HG03045 (cell line): ENCODE measurements at regions not wholly inside any gene's neighbourhood (a gene's known extent, or its start where the extent isn't known, plus 50 kb on each side); places are given as distances from the start of the nearest gene placed in this dataset.
"Not testable (repeated sequence)": the region's sequence is repeated elsewhere in the genome, so short reads cannot be mapped to it uniquely, and the experiment has no call there.

Experiments used
- ATAC-seq: cut with Tn5 transposase; IDR thresholded peaks from one replicate; pipeline ENCODE4 v1.9.1; 2021; ENCODE audit warnings: mild to moderate bottlenecking, moderate library complexity; ENCODE audit not compliant: unreplicated experiment

GRCh38 chr6:105675715-105676397 is 273.0 kb upstream of the PREP start:
- ATAC-seq: no peak

- ATAC-seq: not testable (repeated sequence)
Observed at GRCh38 chr6:105672856-105673538, 270.1 kb upstream of the PREP start.

DNA sequence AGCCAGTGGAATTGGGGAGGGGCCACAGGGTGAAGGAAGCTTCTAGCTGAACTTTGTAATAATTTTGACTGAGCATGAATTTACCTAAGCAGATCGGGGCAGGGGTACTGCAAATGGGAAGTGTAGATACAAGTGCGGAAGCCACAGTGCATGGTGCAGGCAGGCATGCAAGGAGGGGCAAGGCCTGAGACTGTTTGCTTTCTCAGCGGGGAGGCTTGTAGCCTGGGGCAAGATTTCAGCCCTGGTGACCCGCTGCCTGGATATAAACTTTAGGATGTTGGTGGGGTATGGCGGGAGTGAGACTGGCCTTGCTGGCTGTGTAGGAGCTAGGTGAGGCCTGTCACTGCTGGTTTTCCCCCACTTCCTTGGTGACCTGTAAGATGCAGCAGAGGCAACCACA is 266.4 kb upstream of the PREP start:
- ATAC-seq: no peak

DNA sequence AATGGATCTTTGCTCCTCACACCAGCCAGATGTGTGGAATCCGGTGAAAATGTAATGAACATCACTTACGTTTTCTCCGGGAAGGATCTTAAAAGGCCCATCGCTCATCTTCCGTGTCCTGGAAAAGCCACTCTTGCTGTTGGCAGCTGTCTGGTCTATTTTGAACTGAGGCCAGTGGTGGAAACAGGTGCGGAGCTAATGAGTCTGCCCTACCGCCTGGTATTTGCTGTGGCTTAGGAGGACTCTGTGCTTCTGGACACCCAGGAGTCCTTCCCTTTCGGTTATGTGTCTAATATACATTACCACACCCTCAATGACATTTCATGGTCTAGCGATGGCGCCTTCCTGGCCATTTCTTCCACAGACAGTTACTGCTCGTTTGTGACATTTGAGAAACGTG is 264.2 kb upstream of the PREP start:
- no peak for ATAC-seq

GRCh38 chr6:105664931-105665330 is 262.0 kb upstream of the PREP start:
- no peak for ATAC-seq

GRCh38 chr6:105651969-105652368 is 249.1 kb upstream of the PREP start:
- ATAC-seq: no peak

- no peak for ATAC-seq
Observed at GRCh38 chr6:105650347-105650746, 247.5 kb upstream of the PREP start.

- ATAC-seq: no peak
Observed at GRCh38 chr6:105649192-105649591, 246.3 kb upstream of the PREP start.

GRCh38 chr6:105648276-105648675 is 245.4 kb upstream of the PREP start:
- ATAC-seq: no peak

GRCh38 chr6:105646391-105646867 is 243.5 kb upstream of the PREP start:
- ATAC-seq: peak; percentile 91

GRCh38 chr6:105645958-105646357 is 243.1 kb upstream of the PREP start:
- no peak for ATAC-seq

DNA sequence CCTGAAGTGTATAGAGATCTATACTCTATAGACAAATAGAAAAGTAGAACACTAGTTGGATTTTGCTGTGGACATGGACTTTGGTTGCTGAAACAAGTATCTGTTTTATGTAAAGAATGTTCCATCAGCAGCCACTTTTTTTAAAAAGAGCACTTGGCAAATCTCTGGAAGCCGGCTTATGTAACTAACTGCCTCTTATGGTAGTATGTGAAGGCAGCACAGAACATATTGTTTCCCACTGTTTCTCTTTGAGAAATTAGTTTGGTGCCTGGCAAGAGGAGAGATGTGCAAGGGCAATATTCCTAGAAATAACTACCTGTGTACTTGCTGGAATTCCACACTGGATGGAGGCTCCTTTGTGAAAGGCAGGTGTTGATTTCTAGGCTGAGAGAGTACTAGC is 242.3 kb upstream of the PREP start:
- no peak for ATAC-seq

DNA sequence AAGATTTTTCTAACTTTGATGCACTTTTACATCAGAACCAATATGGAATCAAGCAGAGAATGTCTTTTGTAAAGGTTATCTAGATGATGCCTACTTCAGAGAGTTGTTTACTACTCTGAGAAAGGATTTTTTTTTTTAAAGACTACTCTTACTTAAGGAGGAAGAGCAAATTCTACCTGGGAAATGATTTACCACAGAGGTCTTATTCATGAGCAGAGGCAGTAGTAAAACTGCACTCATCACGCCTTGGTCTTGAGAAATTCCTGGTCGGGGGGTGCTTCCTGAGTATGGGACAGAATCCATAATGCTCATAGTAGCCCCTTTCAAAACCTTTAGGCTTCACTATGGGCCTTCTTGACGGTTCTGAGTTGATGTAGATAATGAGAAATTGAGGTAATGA is 241.8 kb upstream of the PREP start:
- ATAC-seq: no peak

- ATAC-seq: no peak
Observed at GRCh38 chr6:105644073-105644489, 241.2 kb upstream of the PREP start.

- no peak for ATAC-seq
Observed at GRCh38 chr6:105642708-105643107, 239.8 kb upstream of the PREP start.

DNA sequence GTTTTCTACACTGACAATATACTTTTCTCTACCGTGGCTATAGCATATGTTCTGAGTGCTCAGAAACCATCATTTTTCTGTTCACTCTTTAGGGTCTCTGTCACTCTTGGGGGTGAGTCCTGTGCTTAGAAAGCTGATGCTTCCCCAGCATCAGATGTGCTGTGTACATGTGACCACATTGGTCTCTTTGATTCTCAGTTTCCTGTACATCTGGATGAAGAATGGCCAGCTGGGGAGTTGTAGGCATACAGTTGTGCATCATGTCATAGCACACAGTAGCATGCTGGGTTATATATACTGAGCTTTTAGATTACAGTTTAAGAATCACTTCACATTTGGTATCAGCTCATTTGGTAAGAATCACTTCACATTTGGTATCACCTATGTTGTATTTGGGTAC is 238.6 kb upstream of the PREP start:
- ATAC-seq: no peak

DNA sequence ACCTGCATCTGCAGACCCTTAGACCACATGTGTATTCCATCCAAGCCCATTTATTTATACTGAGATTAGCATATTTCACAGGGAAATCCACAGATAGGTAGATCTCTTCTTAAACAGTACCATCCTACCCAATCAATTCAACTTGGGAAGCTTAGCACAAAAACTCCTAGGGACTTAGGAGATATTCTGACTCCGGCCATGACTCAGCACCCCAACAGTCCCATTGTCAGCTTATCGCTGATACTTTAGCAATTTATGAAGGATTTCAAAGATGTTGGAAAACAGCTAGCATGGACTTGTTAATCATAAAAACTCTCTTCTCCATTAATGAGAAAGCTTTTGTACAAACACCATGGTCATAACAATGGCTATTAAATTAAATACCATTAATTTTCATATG is 236.2 kb upstream of the PREP start:
- no peak for ATAC-seq

DNA sequence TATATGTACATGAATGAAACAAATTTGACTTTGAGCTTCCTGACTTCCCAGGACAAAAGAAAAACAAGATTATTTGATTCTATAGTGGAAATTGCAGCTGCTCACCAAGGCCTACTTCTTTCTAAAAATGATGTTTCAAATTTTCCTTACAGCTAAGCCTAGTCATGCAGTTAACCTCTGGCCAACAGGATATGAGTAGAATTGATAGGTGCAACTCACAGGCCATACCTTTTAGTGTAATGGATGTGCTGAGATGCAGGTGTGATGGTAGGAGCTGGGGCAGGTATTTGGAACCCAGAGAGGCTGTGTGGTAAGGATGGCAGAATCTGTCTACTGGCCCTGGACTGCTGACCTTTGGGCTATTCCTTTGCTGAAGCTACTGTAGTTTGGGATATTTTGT is 230.9 kb upstream of the PREP start:
- ATAC-seq: no peak

DNA sequence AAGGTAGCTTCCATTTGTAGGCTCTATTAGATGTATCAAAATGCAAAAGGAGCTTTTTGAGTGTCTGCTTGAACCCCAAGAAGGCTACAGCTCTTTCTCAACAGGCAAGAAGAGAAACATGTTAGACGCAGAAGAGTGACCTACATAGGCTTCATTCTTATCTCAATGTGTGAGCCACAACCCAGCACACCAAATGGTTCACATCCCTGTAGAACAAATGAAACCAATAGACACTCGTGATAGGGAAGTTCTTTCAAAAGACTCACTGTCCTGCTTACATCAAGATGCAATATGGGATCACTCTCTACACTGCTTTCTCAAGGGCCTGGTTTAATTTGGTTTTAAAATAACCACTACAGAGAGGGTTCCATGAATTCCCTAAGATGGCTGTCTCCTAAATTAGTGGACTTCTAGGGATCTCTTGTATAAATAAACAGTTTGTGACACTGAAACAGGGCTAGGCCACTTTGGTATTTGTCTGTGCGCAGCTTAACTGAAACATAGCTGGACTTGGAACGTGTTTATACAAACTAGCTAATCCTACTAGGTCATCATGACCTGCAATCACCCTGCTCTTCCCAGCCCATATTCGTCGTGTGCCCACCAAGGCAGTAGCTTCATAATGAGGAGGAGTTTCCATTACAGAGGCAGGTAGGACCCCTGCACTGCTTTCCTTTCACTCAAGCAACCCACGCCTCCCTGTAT is 225.4 kb upstream of the PREP start:
- ATAC-seq: no peak

DNA sequence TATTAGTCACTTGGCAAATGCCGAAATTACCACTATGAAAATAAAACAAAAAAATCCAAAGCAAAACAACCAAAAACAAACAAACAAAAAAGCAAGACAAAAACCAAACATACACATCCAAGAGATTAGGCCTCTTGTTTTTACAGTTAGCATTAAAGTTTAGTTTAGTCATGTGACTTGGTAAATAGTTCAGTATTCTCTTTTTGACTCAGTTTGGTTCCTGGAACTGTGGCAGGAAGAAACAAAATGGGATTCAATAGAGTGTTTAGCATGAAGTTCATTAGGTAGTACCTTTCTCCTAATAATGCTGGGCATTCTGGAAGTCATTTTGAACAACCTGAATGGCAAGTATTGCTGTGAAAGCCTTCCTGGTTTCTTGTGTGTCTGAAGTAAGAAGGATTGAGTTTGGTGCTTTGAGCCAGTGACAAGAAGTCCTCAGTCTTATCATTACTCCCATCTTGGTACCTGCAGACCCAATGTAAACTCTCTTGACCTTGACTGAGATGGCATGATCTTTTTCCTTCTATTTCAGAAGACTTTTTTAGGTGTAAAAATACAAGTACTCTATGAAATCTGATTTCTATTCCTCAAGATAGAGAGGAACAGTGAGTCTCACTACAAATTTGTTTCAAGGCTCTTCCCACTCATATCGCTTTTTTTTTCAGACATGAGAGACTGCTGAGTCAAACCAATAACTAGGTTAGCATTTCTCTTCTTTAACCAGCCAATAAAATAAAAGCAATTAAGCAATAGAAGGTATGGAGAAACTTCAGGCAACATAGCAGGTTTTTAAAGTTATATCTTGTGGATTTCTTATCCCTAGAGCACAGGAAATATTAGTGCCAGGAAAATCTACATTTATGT is 223.6 kb upstream of the PREP start:
- ATAC-seq: no peak

DNA sequence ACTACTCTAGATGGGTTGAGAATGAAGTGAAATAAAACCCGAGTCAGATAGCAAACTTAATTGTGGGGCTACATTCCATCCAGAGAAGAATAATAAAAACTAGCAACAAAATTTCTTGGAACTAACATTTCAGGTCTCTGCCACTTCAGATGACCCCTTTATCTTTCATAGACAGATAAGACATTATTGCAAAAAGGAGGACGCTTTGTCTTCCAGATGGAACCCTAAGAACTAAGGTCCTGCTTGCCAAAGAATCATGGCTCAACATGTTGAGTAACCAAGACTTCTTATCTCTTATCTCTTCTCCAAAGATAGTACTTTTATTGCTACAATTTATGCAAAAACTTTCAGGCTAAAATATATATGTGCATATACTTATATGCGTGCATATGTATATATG is 221.1 kb upstream of the PREP start:
- ATAC-seq: no peak
